SK-N-SH (cell line): ENCODE measurements at regions not wholly inside any gene's neighbourhood (a gene's known extent, or its start where the extent isn't known, plus 50 kb on each side); places are given as distances from the start of the nearest gene placed in this dataset.

Experiments used
- EP300 ChIP-seq, 2 experiments: IDR thresholded peaks; 2 replicates each; pipeline versions ENCODE4 v1.4.0 to v1.6.1; 2012; ENCODE audit warnings: borderline replicate concordance in 1 of 2, low read depth in 1 of 2, low read length in 1 of 2
- FOXM1 ChIP-seq: IDR thresholded peaks from 2 replicates; pipeline ENCODE4 v1.4.0; 2012; ENCODE audit warnings: low read depth, mild to moderate bottlenecking
- NFIC ChIP-seq: IDR thresholded peaks from 2 replicates; pipeline ENCODE4 v1.4.0; 2012; ENCODE audit warnings: borderline replicate concordance
- POLR2AphosphoS5 ChIP-seq: IDR thresholded peaks from 2 replicates; pipeline ENCODE4 v1.6.1; 2012; ENCODE audit warnings: low read depth, low read length
- YY1 ChIP-seq: IDR thresholded peaks from 2 replicates; pipeline ENCODE4 v1.4.0; 2012; ENCODE audit warnings: low read depth, mild to moderate bottlenecking
- TF ChIP-seq, protein P1 (sequence below): fragments of 200-600 bp; sonication (generic); IDR thresholded peaks from 2 replicates; pipeline ENCODE4 v1.6.1; 2017; ENCODE audit warnings: antibody characterized with exemption, mild to moderate bottlenecking, moderate library complexity
- TF ChIP-seq, protein P2 (sequence below): IDR thresholded peaks from 2 replicates; pipeline ENCODE4 v1.4.0; 2012; ENCODE audit warnings: low read depth

DNA sequence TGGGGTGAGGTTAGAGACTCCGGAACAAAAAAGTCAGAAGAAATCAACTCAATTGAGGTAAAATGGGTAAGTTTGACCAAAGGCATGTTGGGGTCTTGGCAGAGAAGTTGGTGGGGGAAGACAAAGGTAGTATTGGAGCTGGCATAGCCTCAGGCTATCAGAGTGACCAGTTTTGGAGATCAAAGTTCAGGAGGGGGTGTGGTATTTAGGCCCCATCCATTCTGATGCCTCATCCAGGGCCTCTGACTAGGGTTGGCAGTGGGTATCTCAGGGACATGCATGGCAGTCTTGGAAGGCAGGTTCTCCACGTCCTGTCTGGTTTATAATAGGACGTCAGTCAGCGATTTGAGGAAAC is 73.2 kb upstream of the TRABD2B start:
- TF ChIP-seq FOXM1 (no peak), EP300 (IDR thresholded peaks at IDR 0.05; ENCODE audit: borderline replicate concordance in 1 of 2, low read depth in 1 of 2, low read length in 1 of 2) (no peak), NFIC (no peak), POLR2AphosphoS5 (no peak), YY1 (no peak)
- TF ChIP-seq, protein P1, sequence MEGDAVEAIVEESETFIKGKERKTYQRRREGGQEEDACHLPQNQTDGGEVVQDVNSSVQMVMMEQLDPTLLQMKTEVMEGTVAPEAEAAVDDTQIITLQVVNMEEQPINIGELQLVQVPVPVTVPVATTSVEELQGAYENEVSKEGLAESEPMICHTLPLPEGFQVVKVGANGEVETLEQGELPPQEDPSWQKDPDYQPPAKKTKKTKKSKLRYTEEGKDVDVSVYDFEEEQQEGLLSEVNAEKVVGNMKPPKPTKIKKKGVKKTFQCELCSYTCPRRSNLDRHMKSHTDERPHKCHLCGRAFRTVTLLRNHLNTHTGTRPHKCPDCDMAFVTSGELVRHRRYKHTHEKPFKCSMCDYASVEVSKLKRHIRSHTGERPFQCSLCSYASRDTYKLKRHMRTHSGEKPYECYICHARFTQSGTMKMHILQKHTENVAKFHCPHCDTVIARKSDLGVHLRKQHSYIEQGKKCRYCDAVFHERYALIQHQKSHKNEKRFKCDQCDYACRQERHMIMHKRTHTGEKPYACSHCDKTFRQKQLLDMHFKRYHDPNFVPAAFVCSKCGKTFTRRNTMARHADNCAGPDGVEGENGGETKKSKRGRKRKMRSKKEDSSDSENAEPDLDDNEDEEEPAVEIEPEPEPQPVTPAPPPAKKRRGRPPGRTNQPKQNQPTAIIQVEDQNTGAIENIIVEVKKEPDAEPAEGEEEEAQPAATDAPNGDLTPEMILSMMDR, result no peak
- TF ChIP-seq, protein P2, sequence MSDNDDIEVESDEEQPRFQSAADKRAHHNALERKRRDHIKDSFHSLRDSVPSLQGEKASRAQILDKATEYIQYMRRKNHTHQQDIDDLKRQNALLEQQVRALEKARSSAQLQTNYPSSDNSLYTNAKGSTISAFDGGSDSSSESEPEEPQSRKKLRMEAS, result no peak
